ENCODE measurements at regions not wholly inside any gene's neighbourhood (a gene's known extent, or its start where the extent isn't known, plus 50 kb on each side); places are given as distances from the start of the nearest gene placed in this dataset.
"Not testable (repeated sequence)": the region's sequence is repeated elsewhere in the genome, so short reads cannot be mapped to it uniquely, and the experiment has no call there.

DNA sequence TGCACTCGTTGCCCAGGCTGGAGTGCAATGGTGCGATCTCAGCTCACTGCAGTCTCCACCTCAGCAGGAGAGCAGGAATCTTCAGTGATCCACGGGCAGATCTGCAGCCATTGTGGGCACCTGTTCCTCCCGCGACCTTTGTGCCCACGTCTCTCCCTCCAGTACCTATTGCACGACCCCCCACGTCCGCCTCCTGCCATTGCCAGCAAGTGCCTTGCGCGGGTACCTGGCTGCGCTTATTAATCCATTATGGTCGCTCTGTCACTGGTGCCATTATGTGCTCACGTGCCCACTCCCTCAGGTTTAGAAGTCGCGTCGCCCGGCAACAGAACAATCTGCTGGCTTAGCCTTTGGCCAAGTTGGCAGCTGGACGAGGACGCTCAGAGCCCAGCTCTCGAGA, 146.2 kb upstream of the C1QTNF3 start:
- TF ChIP-seq, protein P1, sequence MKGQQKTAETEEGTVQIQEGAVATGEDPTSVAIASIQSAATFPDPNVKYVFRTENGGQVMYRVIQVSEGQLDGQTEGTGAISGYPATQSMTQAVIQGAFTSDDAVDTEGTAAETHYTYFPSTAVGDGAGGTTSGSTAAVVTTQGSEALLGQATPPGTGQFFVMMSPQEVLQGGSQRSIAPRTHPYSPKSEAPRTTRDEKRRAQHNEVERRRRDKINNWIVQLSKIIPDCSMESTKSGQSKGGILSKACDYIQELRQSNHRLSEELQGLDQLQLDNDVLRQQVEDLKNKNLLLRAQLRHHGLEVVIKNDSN (CRISPR knock-in tag; IDR thresholded peaks at IDR 0.05) = not testable (repeated sequence)
- TF ChIP-seq NFYB (CRISPR knock-in tag; conservative IDR thresholded peaks at IDR 0.05; ENCODE audit: low read depth) = not testable (repeated sequence)
- TF ChIP-seq, protein P2, sequence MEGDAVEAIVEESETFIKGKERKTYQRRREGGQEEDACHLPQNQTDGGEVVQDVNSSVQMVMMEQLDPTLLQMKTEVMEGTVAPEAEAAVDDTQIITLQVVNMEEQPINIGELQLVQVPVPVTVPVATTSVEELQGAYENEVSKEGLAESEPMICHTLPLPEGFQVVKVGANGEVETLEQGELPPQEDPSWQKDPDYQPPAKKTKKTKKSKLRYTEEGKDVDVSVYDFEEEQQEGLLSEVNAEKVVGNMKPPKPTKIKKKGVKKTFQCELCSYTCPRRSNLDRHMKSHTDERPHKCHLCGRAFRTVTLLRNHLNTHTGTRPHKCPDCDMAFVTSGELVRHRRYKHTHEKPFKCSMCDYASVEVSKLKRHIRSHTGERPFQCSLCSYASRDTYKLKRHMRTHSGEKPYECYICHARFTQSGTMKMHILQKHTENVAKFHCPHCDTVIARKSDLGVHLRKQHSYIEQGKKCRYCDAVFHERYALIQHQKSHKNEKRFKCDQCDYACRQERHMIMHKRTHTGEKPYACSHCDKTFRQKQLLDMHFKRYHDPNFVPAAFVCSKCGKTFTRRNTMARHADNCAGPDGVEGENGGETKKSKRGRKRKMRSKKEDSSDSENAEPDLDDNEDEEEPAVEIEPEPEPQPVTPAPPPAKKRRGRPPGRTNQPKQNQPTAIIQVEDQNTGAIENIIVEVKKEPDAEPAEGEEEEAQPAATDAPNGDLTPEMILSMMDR (IDR thresholded peaks at IDR 0.05) = not testable (repeated sequence)
